GM12878 (cell line): ENCODE measurements at regions not wholly inside any gene's neighbourhood (a gene's known extent, or its start where the extent isn't known, plus 50 kb on each side); places are given as distances from the start of the nearest gene placed in this dataset.

Source experiments
- BCL11A ChIP-seq: IDR thresholded peaks from 2 replicates; pipeline ENCODE4 v1.6.1; 2011; ENCODE audit warnings: low read depth, low read length
- EP300 ChIP-seq, 2 experiments: fragments of 150-350 bp in 1 of 2; IDR thresholded peaks; 2 replicates each; pipeline ENCODE4 v1.6.1; 2011 to 2012; ENCODE audit warnings: low read depth in 2 of 2, low read length in 2 of 2, borderline replicate concordance in 1 of 2, improper control_type of control experiment in 1 of 2, inconsistent platforms in 1 of 2; ENCODE audit not compliant: control insufficient read depth in 1 of 2
- EZH2 ChIP-seq: IDR thresholded peaks from 2 replicates; pipeline ENCODE4 v1.6.1; 2012; ENCODE audit warnings: low read depth, mild to moderate bottlenecking, control low read depth, inconsistent platforms, low read length, borderline replicate concordance; ENCODE audit not compliant: control insufficient read depth
- GABPA ChIP-seq: IDR thresholded peaks from 2 replicates; pipeline ENCODE4 v1.6.1; 2014; ENCODE audit warnings: antibody characterized with exemption, low read depth, mild to moderate bottlenecking, inconsistent platforms
- HDGF ChIP-seq: fragments of 450-650 bp; IDR thresholded peaks from 2 replicates; pipeline ENCODE4 v1.6.1; 2016; ENCODE audit warnings: antibody characterized with exemption
- POLR2AphosphoS2 ChIP-seq: IDR thresholded peaks from 2 replicates; pipeline ENCODE4 v1.6.1; 2011; ENCODE audit warnings: low read depth, mild to moderate bottlenecking, low read length, improper control_type of control experiment, moderate library complexity
- POLR2AphosphoS5 ChIP-seq: IDR thresholded peaks from 2 replicates; pipeline ENCODE4 v1.6.1; 2011; ENCODE audit warnings: mild to moderate bottlenecking, low read length, inconsistent platforms
- ZNF24 ChIP-seq: fragments of 450-650 bp; IDR thresholded peaks from 2 replicates; pipeline ENCODE4 v1.6.1; 2017; ENCODE audit warnings: antibody characterized with exemption, mild to moderate bottlenecking
- ZNF274 ChIP-seq: IDR thresholded peaks from one replicate; pipeline ENCODE4 v1.8.0; 2011; ENCODE audit not compliant: insufficient read length, insufficient read depth
- TF ChIP-seq, protein P1 (sequence below), 3 experiments: IDR thresholded peaks in 2 of 3; conservative IDR thresholded peaks in 1 of 3; 2 replicates each; pipeline ENCODE4 v1.5.1; 2011; ENCODE audit warnings: low read depth in 3 of 3, low read length in 3 of 3, mild to moderate bottlenecking in 3 of 3, control low read depth in 2 of 3, moderate library complexity in 2 of 3, inconsistent platforms in 1 of 3, mixed read lengths in 1 of 3; ENCODE audit not compliant: control insufficient read depth in 2 of 3, insufficient read depth in 1 of 3; ENCODE audit errors: extremely low read depth in 1 of 3
- TF ChIP-seq, protein P2 (sequence below): IDR thresholded peaks from 2 replicates; pipeline ENCODE4 v1.6.1; 2011; ENCODE audit warnings: mild to moderate bottlenecking, low read depth, low read length, moderate library complexity; ENCODE audit not compliant: insufficient replicate concordance

DNA sequence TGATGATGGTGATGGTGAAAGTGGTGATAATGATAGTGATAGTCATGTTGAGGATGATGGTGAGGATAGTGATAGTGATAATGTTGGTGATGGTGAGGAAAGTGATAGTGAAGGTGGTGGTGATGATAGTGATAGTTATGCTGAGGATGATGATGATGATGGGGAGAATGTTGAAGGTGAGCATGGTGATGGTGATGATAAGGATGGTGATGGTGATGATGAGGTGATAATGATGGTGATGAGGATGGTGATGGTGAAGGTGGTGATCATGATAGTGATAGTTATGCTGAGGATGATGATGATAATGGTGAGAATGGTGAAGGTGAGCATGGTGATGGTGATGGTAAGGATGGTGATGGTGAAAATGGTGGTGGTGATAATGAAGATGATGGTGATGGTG is 64.9 kb upstream of the ZNF337 start:
- TF ChIP-seq, protein P1, sequence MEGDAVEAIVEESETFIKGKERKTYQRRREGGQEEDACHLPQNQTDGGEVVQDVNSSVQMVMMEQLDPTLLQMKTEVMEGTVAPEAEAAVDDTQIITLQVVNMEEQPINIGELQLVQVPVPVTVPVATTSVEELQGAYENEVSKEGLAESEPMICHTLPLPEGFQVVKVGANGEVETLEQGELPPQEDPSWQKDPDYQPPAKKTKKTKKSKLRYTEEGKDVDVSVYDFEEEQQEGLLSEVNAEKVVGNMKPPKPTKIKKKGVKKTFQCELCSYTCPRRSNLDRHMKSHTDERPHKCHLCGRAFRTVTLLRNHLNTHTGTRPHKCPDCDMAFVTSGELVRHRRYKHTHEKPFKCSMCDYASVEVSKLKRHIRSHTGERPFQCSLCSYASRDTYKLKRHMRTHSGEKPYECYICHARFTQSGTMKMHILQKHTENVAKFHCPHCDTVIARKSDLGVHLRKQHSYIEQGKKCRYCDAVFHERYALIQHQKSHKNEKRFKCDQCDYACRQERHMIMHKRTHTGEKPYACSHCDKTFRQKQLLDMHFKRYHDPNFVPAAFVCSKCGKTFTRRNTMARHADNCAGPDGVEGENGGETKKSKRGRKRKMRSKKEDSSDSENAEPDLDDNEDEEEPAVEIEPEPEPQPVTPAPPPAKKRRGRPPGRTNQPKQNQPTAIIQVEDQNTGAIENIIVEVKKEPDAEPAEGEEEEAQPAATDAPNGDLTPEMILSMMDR (IDR thresholded peaks at IDR 0.05 in 2 of 3, conservative IDR thresholded peaks at IDR 0.05 in 1 of 3; ENCODE audit: control insufficient read depth in 2 of 3, extremely low read depth in 1 of 3, insufficient read depth in 1 of 3, low read depth in 3 of 3, low read length in 3 of 3) = no peak
- TF ChIP-seq POLR2AphosphoS5 (no peak), ZNF274 (no peak), HDGF (no peak), EZH2 (no peak), GABPA (no peak), ZNF24 (no peak), POLR2AphosphoS2 (no peak), BCL11A (no peak), EP300 (IDR thresholded peaks at IDR 0.05; ENCODE audit: borderline replicate concordance in 1 of 2, control insufficient read depth in 1 of 2, low read depth in 2 of 2, low read length in 2 of 2) (no peak)
- TF ChIP-seq, protein P2, sequence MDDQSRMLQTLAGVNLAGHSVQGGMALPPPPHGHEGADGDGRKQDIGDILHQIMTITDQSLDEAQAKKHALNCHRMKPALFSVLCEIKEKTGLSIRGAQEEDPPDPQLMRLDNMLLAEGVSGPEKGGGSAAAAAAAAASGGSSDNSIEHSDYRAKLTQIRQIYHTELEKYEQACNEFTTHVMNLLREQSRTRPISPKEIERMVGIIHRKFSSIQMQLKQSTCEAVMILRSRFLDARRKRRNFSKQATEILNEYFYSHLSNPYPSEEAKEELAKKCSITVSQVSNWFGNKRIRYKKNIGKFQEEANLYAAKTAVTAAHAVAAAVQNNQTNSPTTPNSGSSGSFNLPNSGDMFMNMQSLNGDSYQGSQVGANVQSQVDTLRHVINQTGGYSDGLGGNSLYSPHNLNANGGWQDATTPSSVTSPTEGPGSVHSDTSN = no peak
